ENCODE measurements at regions not wholly inside any gene's neighbourhood (a gene's known extent, or its start where the extent isn't known, plus 50 kb on each side); places are given as distances from the start of the nearest gene placed in this dataset.

GRCh38 chr3:6580808-6581207 lies 280.1 kb upstream of the GRM7 start:
- Histone ChIP-seq H2AFZ (ENCODE audit: low read length) (no peak overlapping the region), H3K4me3 (ENCODE audit: low read depth, low read length, poor library complexity, severe bottlenecking) (no peak overlapping the region), H3K4me2 (ENCODE audit: low read length) (no peak overlapping the region), H3K9me3 (ENCODE audit: low read length) (no peaks in the 10 kb centered on the region), H3K4me1 (ENCODE audit: insufficient read depth, low read length, poor library complexity, severe bottlenecking) (no peaks in the 10 kb centered on the region), H3K36me3 (ENCODE audit: insufficient read depth, low read length) (no peaks in the 10 kb centered on the region), H4K20me1 (ENCODE audit: insufficient read depth, low read length) (no peaks in the 10 kb centered on the region), H3K27ac (ENCODE audit: low read depth, low read length, poor library complexity, severe bottlenecking) (no peak overlapping the region), H3K79me2 (ENCODE audit: insufficient read depth, low read depth, low read length) (no peaks in the 10 kb centered on the region), H3K9me2 (ENCODE audit: insufficient read depth, low read length) (no peaks in the 10 kb centered on the region)
- intact Hi-C loops (cut with micrococcal nuclease; ENCODE audit: unreplicated experiment) = no loop called here
- POLR2A ChIA-PET = no interaction called here
- TF ChIP-seq, protein P1, sequence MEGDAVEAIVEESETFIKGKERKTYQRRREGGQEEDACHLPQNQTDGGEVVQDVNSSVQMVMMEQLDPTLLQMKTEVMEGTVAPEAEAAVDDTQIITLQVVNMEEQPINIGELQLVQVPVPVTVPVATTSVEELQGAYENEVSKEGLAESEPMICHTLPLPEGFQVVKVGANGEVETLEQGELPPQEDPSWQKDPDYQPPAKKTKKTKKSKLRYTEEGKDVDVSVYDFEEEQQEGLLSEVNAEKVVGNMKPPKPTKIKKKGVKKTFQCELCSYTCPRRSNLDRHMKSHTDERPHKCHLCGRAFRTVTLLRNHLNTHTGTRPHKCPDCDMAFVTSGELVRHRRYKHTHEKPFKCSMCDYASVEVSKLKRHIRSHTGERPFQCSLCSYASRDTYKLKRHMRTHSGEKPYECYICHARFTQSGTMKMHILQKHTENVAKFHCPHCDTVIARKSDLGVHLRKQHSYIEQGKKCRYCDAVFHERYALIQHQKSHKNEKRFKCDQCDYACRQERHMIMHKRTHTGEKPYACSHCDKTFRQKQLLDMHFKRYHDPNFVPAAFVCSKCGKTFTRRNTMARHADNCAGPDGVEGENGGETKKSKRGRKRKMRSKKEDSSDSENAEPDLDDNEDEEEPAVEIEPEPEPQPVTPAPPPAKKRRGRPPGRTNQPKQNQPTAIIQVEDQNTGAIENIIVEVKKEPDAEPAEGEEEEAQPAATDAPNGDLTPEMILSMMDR (conservative IDR thresholded peaks at IDR 0.05; ENCODE audit: low read length) = no peak
- TF ChIP-seq EZH2phosphoT487 (IDR thresholded peaks at IDR 0.05; ENCODE audit: borderline replicate concordance, low read depth, low read length) = no peak
- BruUV-seq (replicated peaks) = no TSS peak
- DNase-seq (ENCODE audit: low spot score) = no peak
- CTCF ChIA-PET (ENCODE audit: unreplicated experiment) = no interaction called here

- intact Hi-C loops (cut with micrococcal nuclease; ENCODE audit: unreplicated experiment) = no loop called here
- no peaks in the 10 kb centered on the region for H3K9me3 ChIP-seq (ENCODE audit: low read length)
- H3K36me3 ChIP-seq (ENCODE audit: insufficient read depth, low read length) = no peaks in the 10 kb centered on the region
- no peak for DNase-seq (ENCODE audit: low spot score)
- no peak overlapping the region for H3K27ac ChIP-seq (ENCODE audit: low read depth, low read length, poor library complexity, severe bottlenecking)
- TF ChIP-seq, protein P1 (conservative IDR thresholded peaks at IDR 0.05; ENCODE audit: low read length) = no peak
- TF ChIP-seq EZH2phosphoT487 (IDR thresholded peaks at IDR 0.05; ENCODE audit: borderline replicate concordance, low read depth, low read length) = no peak
- no TSS peak for BruUV-seq (replicated peaks)
- no peak overlapping the region for H3K4me2 ChIP-seq (ENCODE audit: low read length)
- H3K4me3 ChIP-seq (ENCODE audit: low read depth, low read length, poor library complexity, severe bottlenecking) = no peak overlapping the region
- CTCF ChIA-PET (ENCODE audit: unreplicated experiment) = no interaction called here
- no peaks in the 10 kb centered on the region for H3K4me1 ChIP-seq (ENCODE audit: insufficient read depth, low read length, poor library complexity, severe bottlenecking)
- H2AFZ ChIP-seq (ENCODE audit: low read length) = no peak overlapping the region
- POLR2A ChIA-PET = interaction anchor here (0.6 to 1.2 kb wide), 4 partner anchors 12 to 367 kb away, joined by 3 to 4 read pairs (median 4); no protein-coding TSS in a partner anchor
- H3K79me2 ChIP-seq (ENCODE audit: insufficient read depth, low read depth, low read length) = no peaks in the 10 kb centered on the region
- H4K20me1 ChIP-seq (ENCODE audit: insufficient read depth, low read length) = no peaks in the 10 kb centered on the region
- H3K9me2 ChIP-seq (ENCODE audit: insufficient read depth, low read length) = no peaks in the 10 kb centered on the region
Measured at GRCh38 chr3:6585360-6585759, 275.6 kb upstream of the GRM7 start.

- Histone ChIP-seq H3K79me2 (ENCODE audit: insufficient read depth, low read depth, low read length) (no peaks in the 10 kb centered on the region), H2AFZ (ENCODE audit: low read length) (no peak overlapping the region), H3K4me3 (ENCODE audit: low read depth, low read length, poor library complexity, severe bottlenecking) (no peak overlapping the region), H3K4me2 (ENCODE audit: low read length) (no peak overlapping the region), H3K27ac (ENCODE audit: low read depth, low read length, poor library complexity, severe bottlenecking) (no peak overlapping the region), H3K36me3 (ENCODE audit: insufficient read depth, low read length) (no peaks in the 10 kb centered on the region), H3K9me3 (ENCODE audit: low read length) (0 out of 2 replicates have a peak, but pooled peaks cover 6% of the 10 kb centered on the region), H3K9me2 (ENCODE audit: insufficient read depth, low read length) (no peaks in the 10 kb centered on the region), H4K20me1 (ENCODE audit: insufficient read depth, low read length) (no peaks in the 10 kb centered on the region), H3K4me1 (ENCODE audit: insufficient read depth, low read length, poor library complexity, severe bottlenecking) (no peaks in the 10 kb centered on the region)
- BruUV-seq (replicated peaks) = no TSS peak
- ChIA-PET POLR2A (no interaction called here), CTCF (ENCODE audit: unreplicated experiment) (no interaction called here)
- intact Hi-C loops (cut with micrococcal nuclease; ENCODE audit: unreplicated experiment) = no loop called here
- no peak for TF ChIP-seq EZH2phosphoT487 (IDR thresholded peaks at IDR 0.05; ENCODE audit: borderline replicate concordance, low read depth, low read length)
- TF ChIP-seq, protein P1 (conservative IDR thresholded peaks at IDR 0.05; ENCODE audit: low read length) = no peak
- DNase-seq (ENCODE audit: low spot score) = no peak
Measured at GRCh38 chr3:6600237-6600636, 260.7 kb upstream of the GRM7 start.

All from OCI-LY7 (cell line).